ENCODE measurements at regions not wholly inside any gene's neighbourhood (a gene's known extent, or its start where the extent isn't known, plus 50 kb on each side); places are given as distances from the start of the nearest gene placed in this dataset.

DNA sequence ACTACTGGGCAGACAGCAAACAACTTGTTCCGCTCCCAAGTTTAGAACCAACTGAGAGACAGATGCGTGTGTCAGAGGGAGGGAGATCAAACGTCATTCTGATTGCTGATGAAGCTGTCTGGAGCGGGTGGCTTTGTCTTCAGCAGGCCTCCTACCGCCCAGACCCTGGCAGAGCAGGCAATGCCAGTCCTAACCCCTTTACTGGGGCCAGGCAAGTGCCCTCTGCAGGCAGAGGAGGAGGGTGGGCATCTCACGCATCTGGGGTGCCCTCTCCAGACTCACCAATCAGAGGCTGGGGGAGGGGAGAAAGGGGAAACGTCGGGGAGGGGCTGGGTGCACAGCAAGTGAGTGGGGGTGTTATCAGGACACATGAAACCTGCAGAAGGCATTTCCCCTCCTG lies 126.6 kb downstream of the ACTL8 start:
- DNase-seq = no peak
- WGBS (ENCODE audit: insufficient coverage) = 39% methylated on average over 5 of the region's 8 CpGs
- Mint-ChIP-seq H3K4me3 (no peak overlapping the region), H3K9me3 (peaks cover 0 to 1% (median 0%) of the 10 kb centered on the region in 7 donors), H3K4me1 (no peaks in the 10 kb centered on the region), H3K27me3 (ENCODE audit: low read depth in 3 of 3) (peaks cover 0 to 21% (median 4%) of the 10 kb centered on the region in 3 donors), H3K36me3 (no peaks in the 10 kb centered on the region), H3K27ac (no peak overlapping the region)
- Histone ChIP-seq H3K79me2 (ENCODE audit: insufficient read depth, low read length) (no peaks in the 10 kb centered on the region), H3K36me3 (replicated peaks in 1 of 2; ENCODE audit: control insufficient read depth in 1 of 2, insufficient read depth in 2 of 2, low read length in 2 of 2) (no peaks in the 10 kb centered on the region), H3K27me3 (ENCODE audit: control insufficient read depth in 2 of 2, insufficient read depth in 2 of 2, low read length in 2 of 2) (no peaks in the 10 kb centered on the region), H2AFZ (ENCODE audit: insufficient read depth, low read depth, low read length, poor library complexity, severe bottlenecking) (no peak overlapping the region), H3K4me1 (ENCODE audit: control insufficient read depth in 1 of 2, insufficient read depth in 2 of 2, low read length in 2 of 2) (no peaks in the 10 kb centered on the region), H3K4me2 (replicated peaks; ENCODE audit: extremely low read depth, low read length, poor library complexity, severe bottlenecking) (no peak overlapping the region), H3K9ac (ENCODE audit: insufficient read depth, low read length, poor library complexity, severe bottlenecking) (no peak overlapping the region), H3K27ac (ENCODE audit: low read depth in 1 of 2, low read length in 2 of 2) (no peak overlapping the region), H4K20me1 (ENCODE audit: insufficient read depth, low read length) (no peaks in the 10 kb centered on the region), H3K9me3 (replicated peaks in 1 of 2; ENCODE audit: control insufficient read depth in 1 of 2, insufficient read depth in 1 of 2, low read length in 2 of 2) (no peaks in the 10 kb centered on the region), H3K4me3 (replicated peaks in 1 of 3; ENCODE audit: low read depth in 2 of 3, low read length in 3 of 3) (no peak overlapping the region)
- intact Hi-C loops (cut with micrococcal nuclease) = loop anchor here in 1 of 2 donors (2.0 kb wide), 1 partner anchor 19 kb away; no protein-coding TSS in a partner anchor
- TF ChIP-seq, protein P1, sequence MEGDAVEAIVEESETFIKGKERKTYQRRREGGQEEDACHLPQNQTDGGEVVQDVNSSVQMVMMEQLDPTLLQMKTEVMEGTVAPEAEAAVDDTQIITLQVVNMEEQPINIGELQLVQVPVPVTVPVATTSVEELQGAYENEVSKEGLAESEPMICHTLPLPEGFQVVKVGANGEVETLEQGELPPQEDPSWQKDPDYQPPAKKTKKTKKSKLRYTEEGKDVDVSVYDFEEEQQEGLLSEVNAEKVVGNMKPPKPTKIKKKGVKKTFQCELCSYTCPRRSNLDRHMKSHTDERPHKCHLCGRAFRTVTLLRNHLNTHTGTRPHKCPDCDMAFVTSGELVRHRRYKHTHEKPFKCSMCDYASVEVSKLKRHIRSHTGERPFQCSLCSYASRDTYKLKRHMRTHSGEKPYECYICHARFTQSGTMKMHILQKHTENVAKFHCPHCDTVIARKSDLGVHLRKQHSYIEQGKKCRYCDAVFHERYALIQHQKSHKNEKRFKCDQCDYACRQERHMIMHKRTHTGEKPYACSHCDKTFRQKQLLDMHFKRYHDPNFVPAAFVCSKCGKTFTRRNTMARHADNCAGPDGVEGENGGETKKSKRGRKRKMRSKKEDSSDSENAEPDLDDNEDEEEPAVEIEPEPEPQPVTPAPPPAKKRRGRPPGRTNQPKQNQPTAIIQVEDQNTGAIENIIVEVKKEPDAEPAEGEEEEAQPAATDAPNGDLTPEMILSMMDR (IDR thresholded peaks at IDR 0.05) = no peak

DNA sequence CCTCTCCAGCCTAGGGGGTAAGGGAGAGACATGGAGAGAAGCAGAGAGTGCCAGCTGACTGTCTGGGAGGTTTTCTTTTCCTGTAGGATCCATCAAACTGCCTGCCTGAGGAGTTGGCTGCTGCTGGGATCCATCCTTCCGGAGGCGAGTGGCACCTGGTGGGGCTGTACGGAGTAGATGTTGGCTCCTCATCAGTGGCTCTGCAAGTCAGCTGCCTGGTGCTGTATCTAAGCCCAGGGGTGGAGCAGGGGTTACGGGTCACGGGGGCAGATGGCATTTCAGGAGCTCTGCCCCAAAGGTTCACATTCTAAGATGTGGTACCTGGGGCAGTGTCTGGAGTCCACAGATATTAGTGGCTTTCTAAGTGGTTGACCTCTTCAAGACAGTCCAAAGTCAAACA lies 128.0 kb downstream of the ACTL8 start:
- Histone ChIP-seq H4K20me1 (ENCODE audit: insufficient read depth, low read length) (no peaks in the 10 kb centered on the region), H3K4me1 (ENCODE audit: control insufficient read depth in 1 of 2, insufficient read depth in 2 of 2, low read length in 2 of 2) (no peaks in the 10 kb centered on the region), H3K9me3 (replicated peaks in 1 of 2; ENCODE audit: control insufficient read depth in 1 of 2, insufficient read depth in 1 of 2, low read length in 2 of 2) (no peaks in the 10 kb centered on the region), H2AFZ (ENCODE audit: insufficient read depth, low read depth, low read length, poor library complexity, severe bottlenecking) (no peak overlapping the region), H3K79me2 (ENCODE audit: insufficient read depth, low read length) (no peaks in the 10 kb centered on the region), H3K27me3 (ENCODE audit: control insufficient read depth in 2 of 2, insufficient read depth in 2 of 2, low read length in 2 of 2) (no peaks in the 10 kb centered on the region), H3K9ac (ENCODE audit: insufficient read depth, low read length, poor library complexity, severe bottlenecking) (no peak overlapping the region), H3K4me3 (replicated peaks in 1 of 3; ENCODE audit: low read depth in 2 of 3, low read length in 3 of 3) (no peak overlapping the region), H3K4me2 (replicated peaks; ENCODE audit: extremely low read depth, low read length, poor library complexity, severe bottlenecking) (no peak overlapping the region), H3K36me3 (replicated peaks in 1 of 2; ENCODE audit: control insufficient read depth in 1 of 2, insufficient read depth in 2 of 2, low read length in 2 of 2) (no peaks in the 10 kb centered on the region), H3K27ac (ENCODE audit: low read depth in 1 of 2, low read length in 2 of 2) (no peak overlapping the region)
- no peaks in the 10 kb centered on the region for H3K4me1 Mint-ChIP-seq
- WGBS (ENCODE audit: insufficient coverage) = 95% methylated on average over 5 of the region's 5 CpGs
- H3K36me3 Mint-ChIP-seq = no peaks in the 10 kb centered on the region
- intact Hi-C loops (cut with micrococcal nuclease) = loop anchor here in 1 of 2 donors (2.0 kb wide), 1 partner anchor 20 kb away; no protein-coding TSS in a partner anchor
- no peak overlapping the region for H3K4me3 Mint-ChIP-seq
- no peak overlapping the region for H3K27ac Mint-ChIP-seq
- H3K9me3 Mint-ChIP-seq = peaks cover 0 to 1% (median 0%) of the 10 kb centered on the region in 7 donors
- TF ChIP-seq, protein P1 (IDR thresholded peaks at IDR 0.05) = no peak
- DNase-seq = no peak
- peaks cover 0 to 28% (median 2%) of the 10 kb centered on the region in 3 donors for H3K27me3 Mint-ChIP-seq (ENCODE audit: low read depth in 3 of 3)

Measured in CD14-positive monocyte (primary cell).